Fibroblast of skin of abdomen (primary cell): ENCODE measurements at regions not wholly inside any gene's neighbourhood (a gene's known extent, or its start where the extent isn't known, plus 50 kb on each side); places are given as distances from the start of the nearest gene placed in this dataset.
"Not testable (repeated sequence)": the region's sequence is repeated elsewhere in the genome, so short reads cannot be mapped to it uniquely, and the experiment has no call there.

ENCODE experiments used
- DNase-seq: peaks from one replicate; pipeline ENCODE4 v3.0.0-alpha.2; 2013

GRCh38 chr17:71168053-71168741, 952.6 kb upstream of the SOX9 start:
- no peak for DNase-seq

GRCh38 chr17:71170070-71170469, 950.8 kb upstream of the SOX9 start:
- no peak for DNase-seq

GRCh38 chr17:71171270-71171669, 949.5 kb upstream of the SOX9 start:
- DNase-seq, result no peak

GRCh38 chr17:71173991-71174390, 946.8 kb upstream of the SOX9 start:
- DNase-seq, result no peak

- no peak for DNase-seq
These were observed 944.5 kb upstream of the SOX9 start for GRCh38 chr17:71176331-71176730.

GRCh38 chr17:71176928-71177443, 943.8 kb upstream of the SOX9 start:
- no peak for DNase-seq

GRCh38 chr17:71180801-71181385, 939.9 kb upstream of the SOX9 start:
- DNase-seq, result peak; percentile 79

GRCh38 chr17:71183066-71183660, 937.7 kb upstream of the SOX9 start:
- no peak for DNase-seq

GRCh38 chr17:71184716-71185115, 936.1 kb upstream of the SOX9 start:
- no peak for DNase-seq

- no peak for DNase-seq
These were observed 933.5 kb upstream of the SOX9 start for GRCh38 chr17:71187145-71187878.

- DNase-seq, result peak; percentile 96
These were observed 931.9 kb upstream of the SOX9 start for GRCh38 chr17:71188811-71189492.

- no peak for DNase-seq
These were observed 931.4 kb upstream of the SOX9 start for GRCh38 chr17:71189493-71189831.

GRCh38 chr17:71192039-71192555, 928.7 kb upstream of the SOX9 start:
- no peak for DNase-seq

- no peak for DNase-seq
These were observed 928.0 kb upstream of the SOX9 start for GRCh38 chr17:71192848-71193247.

GRCh38 chr17:71200597-71200996, 920.2 kb upstream of the SOX9 start:
- DNase-seq, result peak; percentile 23

- no peak for DNase-seq
These were observed 919.2 kb upstream of the SOX9 start for GRCh38 chr17:71201639-71202038.

- no peak for DNase-seq
These were observed 918.4 kb upstream of the SOX9 start for GRCh38 chr17:71202449-71202848.

- DNase-seq, result peak; percentile 33
These were observed 916.9 kb upstream of the SOX9 start for GRCh38 chr17:71203953-71204352.

GRCh38 chr17:71205951-71206350, 914.9 kb upstream of the SOX9 start:
- DNase-seq, result not testable (repeated sequence)

- DNase-seq, result peak; percentile 88
These were observed 912.6 kb upstream of the SOX9 start for GRCh38 chr17:71208111-71208704.

GRCh38 chr17:71213936-71214335, 906.9 kb upstream of the SOX9 start:
- DNase-seq, result no peak

- no peak for DNase-seq
These were observed 903.1 kb upstream of the SOX9 start for GRCh38 chr17:71217769-71218168.
